Activated naive CD4-positive, alpha-beta T cell treated with Interleukin-2 at 50 U/mL for 16 hours (primary cell): ENCODE measurements at regions not wholly inside any gene's neighbourhood (a gene's known extent, or its start where the extent isn't known, plus 50 kb on each side); places are given as distances from the start of the nearest gene placed in this dataset.
"Not testable (repeated sequence)": the region's sequence is repeated elsewhere in the genome, so short reads cannot be mapped to it uniquely, and the experiment has no call there.

ENCODE experiments used
- DNase-seq: peaks from one replicate; pipeline ENCODE4 v3.0.0-alpha.2; 2020

DNA sequence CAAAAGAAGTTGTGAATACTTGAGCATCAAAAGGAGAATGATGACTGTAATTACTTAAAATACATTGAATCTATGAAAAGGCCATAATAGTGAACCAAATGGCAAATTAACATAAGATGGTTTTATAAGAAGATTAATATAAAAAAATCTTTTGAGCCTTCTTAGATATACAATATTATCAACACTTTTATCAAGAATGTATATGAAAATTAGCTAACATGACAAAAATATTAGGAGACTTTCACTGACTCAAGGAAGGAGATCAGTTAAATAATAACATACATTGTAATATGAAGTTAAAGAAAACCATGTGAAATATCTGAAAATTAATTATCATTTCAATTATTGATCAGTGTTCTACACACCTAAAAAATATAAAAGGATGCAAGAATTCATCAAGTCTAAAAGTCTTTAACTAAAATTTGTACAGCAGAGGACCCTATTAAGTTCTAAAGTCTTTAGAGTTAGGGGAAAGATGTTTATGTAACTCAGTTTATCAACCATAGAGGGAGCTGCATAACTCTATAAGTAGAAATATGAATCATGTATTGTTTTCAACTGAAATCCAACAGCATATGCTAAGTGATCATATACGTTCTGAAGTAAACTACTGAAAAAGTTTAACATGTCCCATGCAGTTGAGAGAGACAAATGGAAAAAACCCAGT lies 756.1 kb upstream of the MIR17HG start:
- DNase-seq: no peak

DNA sequence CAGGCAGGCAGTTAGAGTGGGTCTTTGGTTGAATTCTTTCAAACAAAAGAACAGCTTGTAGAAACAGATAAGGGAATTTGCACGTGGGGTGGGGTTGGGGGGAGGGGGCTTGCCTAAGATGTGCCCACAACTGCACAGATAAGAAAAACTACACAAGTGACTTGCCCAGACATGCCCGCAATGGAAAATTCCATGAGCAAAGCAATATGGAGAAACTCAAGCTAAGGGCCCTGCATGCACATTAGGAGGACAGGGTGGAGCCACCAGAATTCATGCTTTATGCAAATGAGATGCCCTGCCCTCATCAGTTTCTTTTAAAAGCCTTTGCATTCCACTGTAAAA lies 755.6 kb upstream of the MIR17HG start:
- no peak for DNase-seq

DNA sequence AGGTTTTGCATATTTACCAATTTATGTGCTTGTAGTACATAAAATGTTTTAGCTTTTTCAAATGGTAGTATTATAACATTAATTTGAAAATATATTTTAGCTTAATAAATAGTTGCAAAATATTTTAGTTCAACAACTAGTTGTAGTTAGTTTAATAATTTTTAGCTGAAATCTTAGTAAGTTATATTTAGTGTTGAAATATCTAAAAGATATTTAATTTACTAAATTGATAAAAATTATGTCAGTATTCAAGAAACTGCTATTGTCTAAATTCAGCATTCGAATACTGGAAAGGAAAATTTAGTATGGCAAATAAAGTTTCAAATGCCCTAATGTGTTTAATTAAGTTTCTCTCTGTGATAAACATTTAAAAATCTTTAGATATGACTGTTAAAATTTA lies 754.5 kb upstream of the MIR17HG start:
- DNase-seq: no peak

DNA sequence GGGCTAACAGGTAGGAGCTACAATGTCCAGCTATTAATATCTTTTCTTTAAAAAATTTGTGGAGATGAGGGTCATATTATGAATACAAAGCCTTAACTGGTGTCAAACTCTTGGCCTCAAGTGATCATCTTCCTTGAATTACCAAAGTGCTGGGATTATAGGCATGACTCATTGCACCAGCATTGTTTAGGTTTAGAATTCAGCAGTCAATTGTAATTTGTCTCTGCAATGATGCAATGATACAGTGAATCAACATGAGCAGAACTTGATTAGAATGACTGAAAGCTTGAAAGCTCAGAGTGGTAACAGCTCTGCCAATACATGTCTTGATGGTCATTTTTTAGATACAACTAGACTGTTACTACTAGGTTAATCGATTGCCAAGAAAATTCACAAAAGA lies 752.8 kb upstream of the MIR17HG start:
- no peak for DNase-seq

DNA sequence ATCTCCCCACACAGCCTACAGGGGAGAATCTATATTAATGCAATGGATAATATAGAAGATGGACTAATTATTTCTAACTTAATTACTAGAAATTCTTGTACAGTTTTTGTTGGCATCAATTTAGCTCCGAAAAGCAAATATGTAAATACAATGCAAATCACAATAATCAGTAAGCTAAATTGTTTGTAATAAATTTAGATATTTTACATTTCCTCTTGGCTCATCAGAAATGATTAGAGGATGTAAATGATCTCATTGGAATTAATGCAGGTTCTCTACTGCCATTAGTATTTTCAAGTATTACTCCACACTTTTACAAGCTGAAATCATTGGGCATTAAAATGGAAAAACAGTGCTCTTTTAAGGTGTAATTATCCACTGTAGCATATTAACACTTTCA lies 741.8 kb upstream of the MIR17HG start:
- DNase-seq: no peak

DNA sequence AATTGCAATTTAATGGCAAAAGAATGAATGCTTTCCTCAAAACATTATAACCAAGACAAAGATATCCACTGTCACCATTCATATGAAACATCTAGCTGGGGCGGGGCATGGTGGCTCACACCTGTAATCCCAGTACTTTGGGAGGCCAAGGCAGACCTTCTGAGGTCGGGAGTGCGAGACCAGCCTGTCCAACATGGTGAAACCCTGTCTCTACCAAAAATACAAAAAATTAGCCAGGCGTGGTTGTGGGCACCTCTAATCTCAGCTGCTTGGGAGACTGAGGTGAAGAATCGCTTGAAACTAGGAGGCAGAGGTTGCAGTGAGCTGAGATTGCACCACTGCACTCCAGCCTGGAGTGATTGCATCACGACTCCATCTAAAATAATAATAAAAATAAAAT lies 740.6 kb upstream of the MIR17HG start:
- not testable (repeated sequence) for DNase-seq

DNA sequence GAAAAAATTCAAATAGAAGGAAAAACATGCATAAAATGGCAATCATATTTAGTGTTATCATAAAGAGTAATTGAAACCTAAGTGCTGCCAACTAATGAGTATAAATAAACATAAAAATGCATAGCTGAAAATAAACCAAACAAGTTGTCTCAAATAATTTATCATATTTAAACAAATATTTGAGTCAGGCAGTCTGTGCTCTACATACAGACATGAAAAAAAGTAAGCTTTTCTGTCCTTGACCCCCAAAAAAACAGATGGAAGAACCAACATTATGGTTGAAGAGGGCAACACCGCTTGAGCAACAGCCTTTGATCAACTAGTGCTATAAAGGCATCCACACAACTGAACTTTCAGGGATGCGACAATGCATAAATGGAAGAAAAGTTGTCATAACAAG lies 735.1 kb upstream of the MIR17HG start:
- DNase-seq: no peak

DNA sequence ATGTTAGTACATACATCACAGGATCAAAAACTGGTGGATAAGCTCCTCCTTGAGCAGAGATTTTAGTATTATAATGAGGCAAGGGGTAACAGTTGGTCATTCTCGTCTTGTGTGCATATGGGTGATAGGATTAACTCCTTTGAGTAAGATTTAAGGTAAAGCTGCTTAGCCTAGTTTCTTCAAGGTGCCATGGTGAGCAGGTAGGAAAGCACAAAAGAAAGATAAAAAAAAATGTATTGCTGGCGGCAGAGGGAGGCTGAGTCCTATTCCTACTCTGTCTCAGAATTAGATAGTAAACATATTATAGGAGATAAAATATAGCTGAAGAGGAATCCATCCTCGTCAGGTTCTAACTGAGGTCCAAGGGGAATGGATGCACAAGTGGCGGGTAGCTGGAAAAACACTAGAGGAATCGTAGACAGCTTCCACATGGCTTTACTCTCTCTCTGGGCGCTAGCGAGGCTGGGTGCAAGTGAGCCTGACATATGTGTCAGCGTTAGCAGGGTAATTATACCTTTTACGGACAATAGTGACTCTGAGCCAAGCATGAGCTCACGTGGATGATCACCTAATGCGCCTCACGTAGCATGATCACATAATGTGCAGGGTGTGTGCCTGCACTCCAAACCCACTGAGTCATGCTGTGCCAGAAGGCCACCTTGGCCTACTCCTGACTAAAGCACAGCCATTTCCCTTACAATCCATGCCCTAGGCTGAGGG lies 734.3 kb upstream of the MIR17HG start:
- no peak for DNase-seq

DNA sequence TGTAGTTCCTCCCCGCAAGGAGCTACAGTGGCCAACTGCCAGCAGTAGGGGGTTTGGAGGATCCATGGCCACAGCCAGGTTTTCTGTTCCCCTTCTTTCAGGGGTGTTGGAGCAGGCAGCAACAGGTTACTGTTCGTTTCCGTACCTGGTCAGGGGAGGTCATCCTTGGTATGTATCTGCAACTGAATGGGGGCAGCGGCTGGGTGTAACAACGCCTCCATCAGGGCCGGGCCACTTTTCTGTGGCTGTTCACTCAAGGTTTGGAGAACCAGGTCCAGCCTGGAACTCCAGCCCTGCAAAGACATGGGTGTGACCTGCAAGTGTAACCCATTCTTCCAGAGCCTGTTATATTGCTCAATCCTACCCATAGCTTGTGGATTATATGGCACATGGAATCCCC lies 732.3 kb upstream of the MIR17HG start:
- no peak for DNase-seq

DNA sequence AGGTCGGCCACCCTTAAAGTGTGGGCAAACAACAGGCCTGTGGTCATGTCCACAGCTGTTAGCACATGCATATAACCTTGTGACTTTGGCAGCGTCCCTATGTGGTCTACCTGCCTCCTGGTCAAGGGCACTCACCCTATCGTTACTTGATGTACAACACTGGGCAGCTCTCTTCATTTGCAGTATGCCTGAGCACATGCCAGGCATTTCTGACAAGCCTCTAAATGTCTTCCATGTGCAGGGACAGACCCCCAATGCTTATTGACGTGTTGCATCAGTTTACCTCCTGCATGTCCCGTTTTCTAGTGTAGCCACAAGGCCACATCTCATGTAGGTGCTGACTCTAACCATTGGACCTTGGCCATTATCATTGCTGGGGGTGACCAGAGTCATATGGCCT lies 731.7 kb upstream of the MIR17HG start:
- no peak for DNase-seq

DNA sequence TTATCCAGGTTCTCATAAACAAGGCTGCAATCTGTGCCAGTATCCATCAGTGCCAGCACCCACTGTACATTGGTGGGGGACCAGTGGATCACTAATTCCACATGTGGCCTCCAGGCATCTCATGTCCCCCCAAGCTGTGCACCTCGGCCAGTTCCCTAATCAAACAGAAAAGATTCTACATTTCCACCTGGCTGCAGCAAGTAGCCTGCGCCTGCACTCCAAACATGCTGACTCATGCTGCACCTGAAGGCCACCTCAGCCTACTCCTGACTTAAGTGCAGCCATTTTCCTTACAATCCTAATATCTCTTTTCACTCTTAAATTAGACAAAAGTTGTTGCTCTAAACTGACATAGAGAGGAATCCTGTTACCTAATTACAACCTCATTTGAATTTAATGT lies 729.4 kb upstream of the MIR17HG start:
- no peak for DNase-seq

DNA sequence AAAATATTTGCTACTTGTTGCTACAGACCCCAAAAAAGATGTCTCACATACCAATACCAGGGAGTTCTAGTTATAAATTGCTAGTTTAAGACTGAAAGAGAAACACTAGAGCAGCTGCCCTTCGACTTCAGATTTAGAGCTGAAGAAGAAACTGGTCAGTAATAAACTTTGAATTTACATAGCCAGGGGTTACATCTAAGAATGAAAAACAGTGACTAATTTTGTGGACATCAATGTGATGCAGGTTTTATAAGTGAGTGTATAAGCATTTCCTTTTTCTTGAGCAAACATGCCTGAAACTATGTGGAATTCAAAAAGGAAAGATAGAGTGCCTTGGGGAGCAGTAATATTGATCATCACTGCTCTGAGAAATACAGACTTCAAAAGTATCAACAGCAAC lies 724.9 kb upstream of the MIR17HG start:
- no peak for DNase-seq

DNA sequence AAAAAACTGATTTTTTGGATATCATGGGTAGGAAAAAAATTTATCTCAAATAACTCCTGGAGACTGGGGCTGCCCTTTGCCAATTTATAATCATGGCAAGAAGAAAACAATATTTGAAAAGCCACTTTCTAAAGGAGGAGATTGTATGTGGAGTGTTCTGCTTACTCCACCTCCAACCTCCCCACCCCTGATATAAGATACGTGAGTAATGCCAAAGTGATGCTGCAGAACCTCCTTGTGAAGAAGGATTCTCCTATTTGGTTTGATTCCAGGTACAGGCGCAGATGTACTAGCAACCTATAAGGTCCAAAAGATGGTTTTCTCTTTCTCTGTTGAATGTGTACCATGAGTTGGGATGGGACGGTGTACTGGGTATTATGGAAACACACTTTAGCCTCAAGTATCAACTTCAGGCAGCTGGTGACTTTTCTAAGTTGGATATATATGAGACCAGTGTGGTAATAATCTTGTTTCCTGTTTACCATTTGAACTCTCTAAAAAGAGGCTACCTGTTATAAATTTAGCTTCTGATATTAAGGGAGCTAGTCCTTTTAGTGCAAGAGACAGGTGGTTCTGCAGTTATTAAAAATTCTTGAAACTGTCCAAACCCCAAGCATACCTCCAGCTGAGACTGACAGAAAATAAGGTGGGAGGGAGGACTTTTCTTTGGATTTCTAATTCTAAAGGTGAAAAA lies 724.0 kb upstream of the MIR17HG start:
- DNase-seq: no peak

DNA sequence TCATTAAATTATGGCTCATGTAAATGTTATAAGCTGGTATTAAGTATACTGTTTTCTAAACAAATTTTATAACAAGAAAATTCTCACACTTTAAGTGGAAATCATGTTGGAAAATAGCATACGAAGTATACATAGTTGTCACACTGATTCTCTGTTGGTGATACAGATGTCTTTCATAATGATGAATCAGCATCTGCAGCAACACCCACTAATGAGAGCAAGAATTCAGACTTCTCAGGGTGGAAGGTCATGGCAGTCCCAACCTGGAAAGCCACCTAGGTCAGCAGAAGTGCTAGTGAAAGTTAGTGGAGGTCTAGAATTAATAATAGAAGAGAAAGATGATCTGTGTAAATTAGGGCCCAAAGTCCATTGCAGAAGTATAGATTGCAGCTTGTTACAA lies 719.7 kb upstream of the MIR17HG start:
- no peak for DNase-seq

DNA sequence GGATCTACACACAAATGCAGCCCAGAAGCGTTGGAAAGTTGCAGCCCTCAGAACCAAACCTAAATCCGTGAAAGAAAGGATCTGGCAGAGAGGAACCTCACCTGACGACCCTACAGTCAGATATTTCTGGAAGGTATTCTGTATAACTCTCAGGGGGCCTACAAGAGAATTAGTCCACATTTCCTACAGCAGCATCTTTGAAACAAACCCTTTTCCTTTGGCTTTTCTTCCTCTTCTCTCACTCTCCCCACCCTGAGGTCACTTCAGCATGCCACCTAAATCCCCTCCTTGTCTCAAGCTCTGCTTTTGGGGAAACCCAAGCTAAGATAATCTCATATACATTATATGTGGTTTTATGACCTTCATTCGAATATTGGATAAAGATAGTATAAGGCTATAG lies 719.0 kb upstream of the MIR17HG start:
- no peak for DNase-seq

DNA sequence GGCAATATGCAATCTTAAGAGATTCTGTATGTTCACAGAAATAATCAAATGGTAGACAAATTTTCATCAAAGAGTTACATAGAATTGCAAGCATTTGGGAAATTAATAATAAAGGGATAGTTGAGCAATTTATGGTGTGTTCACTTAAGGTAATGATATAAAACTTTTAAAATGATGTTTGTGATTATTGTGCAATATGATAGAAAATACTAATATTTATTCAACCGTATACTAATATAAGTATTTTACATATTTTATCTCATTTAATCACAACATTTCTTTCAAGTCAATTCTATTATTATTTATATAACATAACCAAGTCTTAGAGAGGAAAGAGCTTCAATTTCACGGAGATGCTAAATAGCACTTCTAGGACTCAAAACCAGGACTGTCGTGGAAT lies 716.8 kb upstream of the MIR17HG start:
- DNase-seq: no peak

DNA sequence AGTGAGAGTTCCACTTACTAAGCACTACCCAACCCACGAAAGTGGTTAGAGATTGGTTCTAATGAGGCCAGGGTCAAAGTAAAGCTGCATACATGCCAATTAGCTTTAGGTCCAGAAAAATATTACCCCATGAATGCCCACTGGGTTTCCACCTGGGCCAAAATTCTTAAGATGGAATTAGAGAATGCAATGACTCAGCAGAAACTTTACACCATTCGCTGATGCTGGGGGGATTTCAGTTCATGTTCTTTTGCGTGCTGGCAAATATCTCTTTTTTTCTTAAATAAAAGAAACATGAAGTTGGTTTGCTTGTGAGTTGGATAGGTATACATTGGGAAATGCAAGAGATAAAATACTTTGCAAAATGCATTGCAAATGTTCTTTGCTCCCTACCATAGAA lies 715.3 kb upstream of the MIR17HG start:
- no peak for DNase-seq

DNA sequence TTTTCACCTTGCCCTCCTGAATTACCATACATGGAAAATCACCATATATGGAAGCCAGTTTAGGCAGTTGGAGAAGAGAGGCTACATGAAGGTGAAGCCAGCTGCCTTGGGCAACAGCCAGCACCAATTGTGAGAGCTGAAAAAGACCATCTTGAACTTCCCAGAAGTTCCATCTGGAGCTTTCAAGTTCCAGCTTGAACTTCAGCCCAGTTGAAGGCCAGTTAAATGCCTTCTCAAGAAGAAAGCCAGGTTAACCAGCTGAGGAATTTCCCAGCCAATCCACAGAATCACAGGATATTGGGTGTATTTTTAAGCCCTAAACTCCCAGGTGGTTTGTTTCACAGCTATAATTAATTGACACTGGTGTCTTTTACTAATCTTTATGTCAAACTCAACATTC lies 713.6 kb upstream of the MIR17HG start:
- no peak for DNase-seq

DNA sequence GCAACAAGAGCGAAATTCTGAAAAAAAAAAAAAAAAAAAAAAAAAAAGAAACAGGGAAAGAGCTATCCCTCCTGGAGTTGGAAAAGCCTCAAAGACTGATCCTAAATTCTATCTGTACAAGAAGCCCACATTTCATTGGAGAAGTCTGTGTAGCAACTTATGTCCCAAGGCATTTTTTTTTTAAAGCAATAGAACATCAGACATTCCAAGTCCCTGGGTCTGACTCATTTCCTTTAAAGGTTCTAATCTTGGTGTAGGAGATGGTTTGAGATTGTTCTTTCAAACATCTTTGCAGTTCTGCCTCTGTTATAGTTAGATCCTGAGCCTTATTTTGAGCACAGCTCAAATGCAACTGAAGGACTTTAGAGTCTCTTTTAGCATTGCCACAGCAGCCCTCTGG lies 706.5 kb upstream of the MIR17HG start:
- DNase-seq: no peak

DNA sequence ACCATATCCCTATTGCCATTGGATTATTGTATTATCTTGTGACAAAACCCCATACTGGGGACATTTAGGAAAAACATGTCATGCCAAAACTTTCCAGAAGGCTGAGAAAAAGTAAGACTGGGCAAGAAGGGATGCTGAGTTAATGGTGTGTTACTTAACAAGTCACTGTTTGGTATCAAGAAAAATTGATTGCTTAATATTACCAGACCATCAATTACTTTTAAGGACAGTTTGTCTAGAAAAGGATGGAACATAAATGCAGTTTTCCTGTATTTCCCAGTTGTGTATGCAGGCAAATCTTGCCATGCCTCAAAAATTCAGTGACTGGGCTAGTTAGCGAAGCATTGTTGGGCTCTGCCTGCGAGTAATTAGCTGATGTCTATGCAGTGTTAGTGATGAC lies 705.6 kb upstream of the MIR17HG start:
- DNase-seq: no peak

DNA sequence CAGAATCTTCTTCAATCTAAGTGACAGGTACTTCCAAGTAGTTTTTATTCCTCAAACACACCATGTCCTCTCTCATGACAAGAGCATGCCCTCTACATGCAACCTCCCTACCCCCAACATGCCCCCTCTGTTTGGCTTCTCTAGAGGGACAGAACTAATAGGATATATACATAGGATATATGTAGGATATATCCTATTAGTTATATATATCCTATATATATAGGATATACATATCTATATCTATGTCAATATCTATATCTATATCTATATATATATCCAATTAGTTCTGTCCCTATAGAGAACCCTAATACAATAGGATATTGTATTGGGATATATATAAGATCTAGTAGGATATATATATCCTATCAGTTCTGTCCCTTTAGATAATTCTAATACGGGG lies 701.9 kb upstream of the MIR17HG start:
- no peak for DNase-seq

DNA sequence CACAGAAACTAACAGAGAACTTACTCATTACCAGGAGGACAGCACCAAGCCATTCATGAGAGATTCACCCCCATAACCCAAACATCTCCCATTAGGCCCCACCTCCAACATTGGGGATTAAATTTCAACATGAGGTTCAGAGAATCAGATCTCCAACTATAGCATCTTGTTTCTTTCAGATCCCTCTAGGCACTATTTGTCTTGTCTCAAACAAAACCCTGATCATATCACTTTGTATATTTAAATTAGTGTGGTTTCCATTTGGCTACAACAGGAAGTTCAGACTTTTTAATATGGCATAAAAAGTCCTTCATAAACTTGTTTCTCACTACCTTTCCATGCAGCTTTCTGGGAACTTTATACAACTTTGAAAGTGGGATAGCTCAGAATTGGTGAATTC lies 699.0 kb upstream of the MIR17HG start:
- no peak for DNase-seq

DNA sequence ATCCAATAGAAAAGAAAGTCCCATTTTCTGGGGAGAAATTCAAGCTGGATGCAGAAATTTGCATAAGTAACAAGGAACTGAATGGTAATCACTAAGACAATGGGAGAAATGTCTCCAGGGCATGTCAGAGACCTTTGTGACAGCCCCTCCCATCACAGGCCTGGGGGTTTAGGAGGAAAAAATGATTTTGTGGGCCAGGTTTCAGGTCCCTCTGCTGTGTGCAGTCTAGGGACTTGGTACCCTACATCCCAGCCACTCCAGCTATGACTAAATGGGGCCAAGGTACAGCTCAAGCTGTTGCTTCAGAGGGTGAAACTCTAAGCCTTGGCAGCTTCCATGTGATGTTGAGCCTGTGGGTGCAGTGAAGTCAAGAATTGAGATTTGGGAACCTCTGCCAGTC lies 695.5 kb upstream of the MIR17HG start:
- DNase-seq: no peak

DNA sequence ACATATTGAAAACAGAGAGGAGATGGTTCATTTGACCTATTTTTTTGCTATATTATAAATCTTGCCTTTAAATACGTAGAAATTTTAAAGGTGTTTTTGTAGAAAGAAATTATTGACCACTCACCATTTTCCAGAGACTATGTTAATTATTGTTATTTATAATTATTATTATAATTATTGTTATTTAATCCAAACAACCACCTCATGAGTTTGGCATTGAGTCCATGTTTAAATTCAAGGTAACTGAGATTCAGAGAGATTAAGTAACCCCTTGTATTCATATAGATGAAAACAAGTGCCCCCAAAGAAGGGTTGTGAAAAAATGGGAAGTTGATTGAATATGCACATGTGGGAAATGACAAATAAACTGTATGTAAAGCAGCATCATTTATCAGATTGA lies 692.5 kb upstream of the MIR17HG start:
- DNase-seq: no peak

DNA sequence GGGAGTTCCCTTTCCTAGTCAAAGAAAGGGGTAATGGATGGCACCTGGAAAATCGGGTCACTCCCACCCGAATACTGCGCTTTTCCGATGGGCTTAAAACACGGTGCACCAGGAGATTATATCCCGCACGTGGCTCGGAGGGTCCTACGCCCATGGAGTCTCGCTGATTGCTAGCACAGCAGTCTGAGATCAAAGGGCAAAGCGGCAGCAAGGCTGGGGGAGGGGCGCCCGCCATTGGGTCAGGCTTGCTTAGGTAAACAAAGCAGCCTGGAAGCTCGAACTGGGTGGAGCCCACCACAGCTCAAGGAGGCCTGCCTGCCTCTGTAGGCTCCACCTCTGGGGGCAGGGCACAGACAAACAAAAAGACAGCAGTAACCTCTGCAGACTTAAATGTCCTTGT lies 683.3 kb upstream of the MIR17HG start:
- not testable (repeated sequence) for DNase-seq
